GM19324 (cell line): ENCODE measurements at regions not wholly inside any gene's neighbourhood (a gene's known extent, or its start where the extent isn't known, plus 50 kb on each side); places are given as distances from the start of the nearest gene placed in this dataset.

Source experiments
- ATAC-seq: cut with Tn5 transposase; IDR thresholded peaks from one replicate; pipeline ENCODE4 v1.9.1; 2021; ENCODE audit warnings: mild to moderate bottlenecking, moderate library complexity; ENCODE audit not compliant: unreplicated experiment, low FRiP score

DNA sequence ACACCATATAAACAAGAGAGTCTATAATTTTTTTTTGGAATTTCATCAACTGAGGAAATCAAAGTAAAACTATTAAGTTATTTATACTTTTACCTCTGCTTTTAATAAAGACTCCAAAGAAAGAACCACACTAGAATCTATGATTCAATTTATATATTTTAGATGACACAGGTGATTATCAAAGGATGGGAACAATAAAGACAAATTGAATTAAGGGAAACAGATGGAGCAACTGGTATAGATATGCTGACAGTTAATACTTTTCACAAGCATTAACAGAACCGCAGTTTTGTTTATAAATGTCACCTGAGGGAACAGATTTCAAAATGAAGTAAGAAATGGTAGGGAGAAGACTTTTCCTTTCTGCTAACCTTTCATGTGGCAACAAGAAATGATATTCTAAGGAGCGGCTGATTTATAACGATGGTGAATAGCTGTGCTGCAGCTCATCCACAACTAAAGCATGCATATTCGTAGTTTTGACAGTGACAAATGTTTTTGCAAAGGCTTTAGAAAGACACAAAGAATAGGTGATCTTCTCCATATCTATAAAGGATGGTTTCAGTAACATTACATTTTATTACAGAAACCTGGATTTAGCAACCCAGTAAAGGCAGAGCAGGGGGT lies 1502.9 kb upstream of the RAG2 start:
- ATAC-seq = no peak

DNA sequence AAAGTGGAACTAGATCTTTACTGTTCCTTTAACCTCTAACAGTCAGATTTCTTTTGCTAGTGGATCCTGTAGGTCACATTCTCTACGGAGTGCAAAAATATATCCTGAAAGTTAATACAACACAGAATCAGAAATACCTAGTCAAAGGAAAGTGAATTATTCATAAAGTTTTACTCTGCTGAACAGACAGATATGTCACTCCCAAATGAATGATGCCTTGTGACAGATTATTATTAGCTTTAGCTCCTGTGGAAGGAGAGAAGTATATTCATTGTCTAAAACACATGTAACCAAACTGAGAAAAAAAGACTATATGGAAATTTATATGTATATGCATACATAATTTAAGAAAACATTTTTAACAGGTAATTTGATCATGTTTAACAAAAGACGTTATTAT lies 1497.2 kb upstream of the RAG2 start:
- ATAC-seq = no peak

DNA sequence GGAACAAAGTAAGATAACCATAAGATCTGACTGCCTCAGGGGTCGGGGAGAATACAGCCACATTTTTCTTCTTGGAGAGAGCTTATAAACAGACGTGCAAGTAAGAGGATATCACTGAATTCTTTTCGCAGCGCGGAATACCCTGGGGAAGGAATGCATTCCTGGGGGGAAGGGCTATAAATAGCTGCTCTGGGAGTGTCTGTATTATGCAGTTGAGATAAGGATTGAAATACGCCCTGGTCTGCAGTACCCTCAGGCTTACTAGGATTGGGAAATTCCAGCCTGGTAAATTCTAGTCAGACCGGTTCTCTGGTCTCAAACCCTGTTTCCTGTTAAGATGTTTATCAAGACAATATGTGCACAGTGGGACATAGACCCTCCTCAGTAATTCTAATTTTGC lies 1491.7 kb upstream of the RAG2 start:
- ATAC-seq = no peak

DNA sequence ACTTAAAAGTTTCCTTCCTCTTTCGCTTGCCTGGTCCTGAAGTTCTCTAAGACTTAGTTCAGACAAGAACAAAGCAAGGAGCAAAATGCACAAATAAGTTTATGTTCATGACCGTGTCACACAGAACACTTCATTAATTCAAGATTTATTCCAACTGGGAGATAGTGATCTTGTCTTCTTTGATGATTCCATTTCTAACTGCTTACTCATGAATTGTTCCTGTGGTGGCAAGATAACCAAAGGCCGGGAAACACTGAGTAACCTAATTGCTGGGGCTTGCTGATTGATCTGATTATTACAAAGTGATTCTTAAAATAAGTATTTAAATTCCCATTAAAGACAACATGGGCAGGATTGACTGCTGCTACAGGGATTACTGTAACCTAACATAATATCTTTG lies 1462.9 kb upstream of the RAG2 start:
- no peak for ATAC-seq

DNA sequence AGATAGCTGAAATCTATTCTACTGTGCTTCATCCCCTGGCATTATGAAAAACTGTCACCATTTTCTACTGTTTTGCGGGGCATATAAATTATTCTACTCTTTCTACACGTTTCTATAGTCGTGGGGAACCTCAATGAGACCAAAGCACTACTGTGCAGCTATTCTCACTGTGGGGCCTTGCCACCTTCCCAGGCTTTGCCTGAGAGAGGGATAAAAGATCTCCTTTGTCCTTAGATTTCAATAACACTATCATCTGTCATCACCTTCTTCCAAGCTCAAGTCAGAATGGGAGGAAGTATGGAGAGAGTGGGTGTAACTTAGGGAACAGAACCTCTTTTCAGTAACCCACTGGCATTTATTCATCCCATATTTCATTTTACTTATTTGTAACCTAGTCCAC lies 1462.1 kb upstream of the RAG2 start:
- no peak for ATAC-seq

DNA sequence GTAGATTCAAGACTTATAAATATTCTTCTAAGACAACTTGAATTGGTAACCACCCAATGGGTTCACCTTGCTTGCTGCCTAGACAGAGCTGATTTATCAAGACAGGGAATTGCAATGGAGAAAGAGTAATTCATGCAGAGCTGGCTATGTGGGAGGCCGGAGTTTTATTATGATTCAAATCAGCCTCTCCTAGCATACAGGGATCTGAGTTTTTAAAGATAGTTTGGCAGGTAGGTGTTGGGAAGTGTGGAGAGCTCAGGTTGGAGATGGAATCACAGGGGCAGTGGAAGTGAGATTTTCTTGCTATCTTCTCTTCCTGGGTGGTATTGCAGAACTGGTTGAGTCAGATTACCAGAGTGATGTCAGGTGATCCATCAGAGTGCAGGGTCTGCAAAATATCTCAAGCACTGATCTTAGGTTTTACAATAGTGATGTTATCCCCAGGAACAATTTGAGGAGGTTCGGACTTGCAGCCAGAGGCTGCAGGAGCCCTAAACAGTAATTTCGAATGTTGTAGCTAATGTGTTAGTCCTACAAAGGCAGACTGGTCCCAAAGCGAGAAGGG lies 1448.6 kb upstream of the RAG2 start:
- ATAC-seq = no peak

DNA sequence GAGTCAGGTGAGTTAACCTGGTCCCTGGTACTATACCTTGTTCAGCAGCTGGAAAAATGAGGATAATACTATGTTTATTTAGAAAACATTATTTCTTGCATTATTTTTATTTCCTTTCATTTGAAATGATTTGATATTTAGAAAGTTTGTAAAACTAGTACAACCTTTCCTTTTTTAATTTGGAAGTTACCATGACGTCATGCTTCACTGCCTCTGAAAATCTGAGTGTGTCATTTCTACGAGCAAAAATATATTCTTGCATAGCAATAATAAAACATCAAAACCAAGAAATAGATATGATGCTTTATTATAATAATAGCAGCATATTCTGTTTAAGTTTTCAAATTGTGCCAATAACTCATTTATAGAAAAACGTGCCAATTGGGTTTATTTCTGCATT lies 1445.0 kb upstream of the RAG2 start:
- no peak for ATAC-seq

DNA sequence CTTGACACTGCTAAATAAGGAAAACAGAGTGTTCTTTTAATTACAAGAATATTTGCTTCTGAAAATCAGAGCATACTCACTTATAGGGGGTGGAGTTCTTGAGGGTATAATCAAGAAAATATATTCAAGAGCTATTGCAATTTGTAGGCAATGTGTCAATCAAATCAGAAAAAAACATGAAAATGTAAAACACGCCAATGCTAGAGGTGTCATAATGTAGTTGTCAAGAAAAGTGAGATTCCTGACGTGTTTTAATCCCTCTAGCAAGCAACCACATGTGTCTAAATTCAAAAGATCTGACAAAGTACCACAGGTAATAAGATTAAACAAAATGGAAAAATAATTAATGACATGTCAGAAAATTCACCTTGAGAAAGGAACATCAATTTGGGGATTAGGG lies 1440.7 kb upstream of the RAG2 start:
- ATAC-seq = no peak

DNA sequence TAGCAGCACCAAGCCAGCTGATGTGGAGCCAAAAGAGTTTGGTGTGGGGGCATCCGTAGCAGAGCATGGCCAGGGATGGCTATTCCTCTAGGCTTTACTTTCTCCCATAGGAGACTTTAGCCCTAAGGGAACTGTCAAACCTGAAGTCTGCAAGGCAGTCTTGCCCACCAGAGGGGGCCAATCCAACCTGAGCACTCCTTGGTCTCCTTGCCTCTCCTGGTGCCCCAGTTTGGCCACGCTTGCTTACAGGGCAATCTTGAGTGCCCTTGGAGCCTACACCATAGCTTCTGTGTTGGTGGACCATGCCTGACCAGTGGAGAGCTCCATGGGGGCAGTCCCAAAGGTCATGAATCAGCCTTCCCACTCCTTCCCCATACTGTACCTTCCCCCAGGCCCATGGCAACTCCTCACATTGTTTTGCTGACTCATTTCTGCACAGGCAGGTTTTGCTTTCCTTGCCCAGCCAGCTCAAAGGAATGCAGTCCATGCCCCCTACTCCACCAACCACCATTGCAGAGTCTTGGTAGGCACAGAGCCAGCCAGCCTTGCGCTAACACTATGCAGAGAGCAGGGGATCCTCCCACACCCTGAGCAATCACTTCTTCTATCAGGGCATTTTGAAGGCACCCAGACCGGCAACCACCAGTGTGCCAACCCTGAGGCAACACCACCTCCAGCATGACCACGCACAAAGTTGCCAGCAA lies 1421.2 kb upstream of the RAG2 start:
- ATAC-seq = no peak

DNA sequence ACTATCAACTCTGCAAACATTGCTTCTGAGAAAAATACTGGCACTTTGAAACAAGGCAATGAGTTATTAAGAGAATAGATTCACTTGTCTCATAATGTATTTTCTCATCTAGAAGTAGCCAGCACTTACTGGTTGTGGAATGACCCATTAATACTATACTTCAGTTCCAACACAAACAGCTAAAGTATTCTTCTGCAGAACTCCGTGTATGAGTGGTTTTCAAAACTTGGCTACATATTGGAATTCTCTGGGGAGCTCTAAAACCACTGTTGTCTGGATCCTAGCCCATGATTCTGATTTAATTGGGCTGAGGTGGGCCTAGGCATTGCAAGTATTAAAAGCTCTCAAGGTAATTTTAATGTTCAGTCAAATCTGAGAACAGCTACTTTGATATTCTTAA lies 1416.4 kb upstream of the RAG2 start:
- ATAC-seq = no peak

DNA sequence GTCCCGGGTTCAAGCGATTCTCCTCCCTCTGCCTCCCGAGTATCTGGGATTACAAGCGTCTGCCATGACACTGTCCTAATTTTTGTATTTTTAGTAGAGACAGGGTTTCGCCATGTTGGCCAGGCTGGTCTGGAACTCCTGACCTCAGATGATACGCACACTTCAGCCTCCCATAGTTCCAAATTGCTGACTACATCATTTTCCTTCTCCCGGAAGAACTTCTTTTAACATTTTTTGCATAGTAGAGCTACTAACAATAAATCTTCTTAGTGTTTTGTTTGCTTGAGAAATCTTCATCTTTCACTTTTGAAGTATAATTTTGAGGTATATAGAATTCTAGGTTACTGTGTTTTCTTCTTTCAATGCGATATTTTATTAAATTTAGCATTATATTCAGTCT lies 1415.1 kb upstream of the RAG2 start:
- ATAC-seq = no peak

DNA sequence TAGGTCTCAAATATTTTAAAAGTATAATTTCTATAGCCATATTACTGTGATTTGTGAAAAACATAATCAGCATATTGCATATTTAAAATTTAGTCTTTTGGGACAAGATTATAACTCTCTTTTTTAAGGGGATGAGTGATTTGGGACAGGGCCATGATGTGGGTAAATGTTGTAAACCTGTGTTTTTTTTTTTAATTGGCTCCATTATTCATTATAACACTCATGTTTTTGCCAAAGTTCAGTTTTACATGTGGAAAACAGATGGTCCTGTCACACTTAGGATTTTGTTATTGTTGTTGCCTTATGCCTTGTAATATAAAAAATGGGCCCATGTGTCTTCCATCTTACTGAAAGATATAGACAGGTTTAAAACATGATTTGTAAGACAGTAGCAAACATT lies 1413.5 kb upstream of the RAG2 start:
- ATAC-seq = no peak

DNA sequence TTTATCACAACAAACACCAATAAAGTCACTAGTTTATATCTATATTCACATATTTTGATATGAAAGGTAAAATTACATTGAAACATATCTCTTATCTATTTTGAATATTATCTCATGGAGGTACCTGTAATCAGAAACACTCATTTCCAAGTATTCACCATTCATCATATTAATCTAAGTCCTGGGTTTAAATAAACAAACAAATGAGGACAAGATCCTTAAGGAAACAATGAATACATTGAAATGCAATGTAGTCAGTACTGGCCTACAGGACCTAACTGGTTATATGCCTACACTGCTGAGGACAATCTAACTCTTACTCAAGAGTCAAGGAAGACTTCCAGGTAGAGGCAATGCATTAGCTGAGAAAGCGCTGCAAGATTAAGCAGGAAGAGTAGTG lies 1411.9 kb upstream of the RAG2 start:
- no peak for ATAC-seq

DNA sequence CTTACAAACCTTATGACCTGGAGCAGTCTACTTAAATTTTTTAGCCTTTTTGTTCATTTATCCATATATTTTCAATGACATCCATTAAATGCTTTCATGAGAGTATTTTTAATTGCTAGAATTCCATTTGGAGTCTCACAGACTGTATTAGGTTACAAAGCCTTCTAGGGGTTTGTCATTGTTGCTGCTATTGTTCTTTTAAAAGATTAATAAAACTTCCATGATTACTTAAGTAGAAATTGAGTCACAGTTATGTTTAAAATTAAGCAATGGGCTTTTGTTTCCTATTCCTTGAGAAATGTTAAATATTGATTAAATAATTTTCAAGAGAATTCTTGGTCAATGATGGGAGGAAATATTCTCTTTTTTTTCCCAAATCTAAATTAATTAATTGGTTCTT lies 1408.4 kb upstream of the RAG2 start:
- ATAC-seq = no peak

DNA sequence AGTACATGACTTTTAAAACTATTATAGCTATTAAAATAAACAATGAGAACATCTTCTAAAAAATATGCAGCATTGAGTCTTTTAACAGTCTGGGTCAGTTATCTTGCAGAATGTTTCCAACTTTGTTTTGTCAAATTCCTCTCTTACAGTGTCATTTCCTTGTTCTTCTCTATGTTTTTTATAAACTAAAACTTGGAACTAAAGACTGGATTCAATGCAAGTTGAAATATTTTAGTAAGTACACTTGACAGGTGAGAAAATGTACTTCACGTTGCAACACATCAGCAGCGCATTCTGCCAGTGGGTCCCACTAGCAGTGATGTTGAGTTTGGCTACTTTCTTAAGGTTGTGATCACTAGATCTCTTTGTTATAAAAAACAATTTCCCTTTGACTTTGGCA lies 1407.6 kb upstream of the RAG2 start:
- no peak for ATAC-seq

DNA sequence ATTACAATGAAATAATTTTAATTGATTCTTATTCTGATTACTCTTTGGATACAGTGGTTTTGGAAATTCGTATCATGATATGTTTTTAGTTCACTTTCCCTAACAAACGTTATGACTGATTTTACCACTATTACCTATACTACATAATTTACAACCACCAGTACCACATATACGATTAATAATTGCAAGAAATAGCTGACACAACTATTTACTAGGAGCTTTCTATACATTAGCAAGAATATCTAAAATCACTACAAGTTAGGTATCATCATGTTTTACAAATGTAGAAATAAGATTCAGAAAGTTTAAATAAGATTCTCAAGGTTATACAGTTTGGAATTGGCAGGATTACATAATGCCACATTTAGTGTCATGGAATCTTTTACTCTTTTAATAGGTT lies 1401.1 kb upstream of the RAG2 start:
- no peak for ATAC-seq

DNA sequence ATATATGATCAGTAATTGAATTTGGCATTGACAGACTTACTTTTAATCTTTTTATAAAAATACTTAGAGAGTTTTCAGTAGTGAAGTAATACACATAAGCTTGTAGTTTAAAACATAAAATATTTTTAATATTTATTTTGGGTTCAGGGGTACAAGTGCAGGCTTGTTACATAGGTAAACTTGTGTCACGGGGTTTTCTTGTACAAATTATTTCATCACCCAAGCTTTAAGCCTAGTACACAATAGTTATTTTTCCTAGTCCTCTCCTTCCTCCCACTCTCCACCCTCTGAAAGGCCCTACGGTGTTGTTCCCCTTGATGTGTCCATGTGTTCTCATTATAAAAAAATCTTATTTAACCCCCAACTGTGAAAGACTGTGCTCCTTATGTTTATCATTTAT lies 1397.8 kb upstream of the RAG2 start:
- ATAC-seq = no peak

DNA sequence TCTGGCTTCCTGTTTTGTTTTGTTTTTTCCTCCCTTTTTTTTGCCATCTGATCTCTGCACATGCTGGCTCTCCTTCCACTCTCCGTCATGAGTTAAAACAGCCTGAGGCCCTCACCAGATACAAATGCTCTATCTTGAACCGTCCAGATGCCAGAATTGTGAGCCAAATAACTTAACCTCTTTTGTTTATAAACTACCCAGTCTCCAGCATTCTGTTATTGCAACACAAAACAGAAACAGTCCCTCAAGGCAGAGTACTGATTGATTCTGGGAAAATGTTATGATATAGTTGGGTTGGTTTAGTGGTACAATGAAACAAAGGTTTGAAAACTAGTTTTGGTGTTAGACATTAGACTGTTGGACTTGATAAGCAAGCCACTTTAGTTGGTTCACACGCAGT lies 1390.0 kb upstream of the RAG2 start:
- ATAC-seq = no peak

DNA sequence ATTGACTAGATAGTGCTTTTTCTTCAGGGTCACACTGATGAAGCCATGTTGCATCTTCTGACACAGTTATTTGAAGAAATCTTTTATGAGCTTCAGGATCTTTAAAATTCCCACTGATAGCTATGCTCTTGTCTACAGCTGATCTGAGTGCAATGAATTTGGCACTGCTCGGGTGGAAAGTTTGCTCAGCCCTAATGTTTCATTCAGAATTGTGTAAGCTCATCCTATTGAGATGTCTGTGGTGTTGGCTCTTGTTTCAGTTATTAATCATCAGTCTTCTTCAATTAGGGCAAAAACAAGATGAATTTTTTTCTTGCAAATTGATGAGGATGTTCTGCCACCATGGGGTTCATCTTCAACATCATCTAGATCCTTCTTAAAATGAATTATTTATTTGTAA lies 1387.0 kb upstream of the RAG2 start:
- no peak for ATAC-seq

DNA sequence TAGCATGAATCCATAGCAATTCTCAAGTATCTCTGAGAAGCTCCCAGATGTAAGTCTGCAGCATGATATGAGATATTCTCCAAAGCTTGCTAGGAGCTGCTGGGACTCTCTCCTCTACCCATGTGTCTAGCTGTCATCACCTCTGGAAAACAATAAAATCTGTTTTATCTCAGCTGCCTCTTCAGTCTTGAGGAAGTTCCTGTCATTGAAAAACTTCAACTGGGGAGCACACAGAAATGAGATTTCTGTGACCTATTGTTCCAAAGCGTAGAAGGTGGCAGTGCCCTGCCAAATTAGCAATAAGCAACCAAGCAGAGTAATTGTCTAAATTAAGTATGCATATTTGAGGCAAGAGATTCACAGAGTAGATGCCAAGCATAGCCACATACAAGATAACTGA lies 1380.6 kb upstream of the RAG2 start:
- ATAC-seq = no peak

DNA sequence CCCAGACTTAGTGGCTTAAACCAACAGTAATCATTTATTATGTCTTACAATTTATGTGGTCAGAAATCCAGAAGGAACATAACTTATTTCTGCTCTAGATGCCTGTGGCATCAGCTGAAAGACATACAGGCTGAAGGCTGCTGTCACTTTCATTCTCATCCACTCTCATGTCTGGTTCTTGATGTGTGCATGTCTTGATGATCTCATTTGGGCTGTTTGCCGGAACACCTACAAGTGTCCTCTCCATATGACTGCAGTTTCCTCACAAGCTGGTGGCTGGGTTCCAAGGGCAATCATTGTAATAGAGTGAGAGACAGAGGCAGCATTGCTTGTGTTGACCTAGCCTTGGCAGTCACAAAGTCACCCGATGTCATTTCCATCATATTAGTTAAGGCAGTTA lies 1375.9 kb upstream of the RAG2 start:
- ATAC-seq = no peak

DNA sequence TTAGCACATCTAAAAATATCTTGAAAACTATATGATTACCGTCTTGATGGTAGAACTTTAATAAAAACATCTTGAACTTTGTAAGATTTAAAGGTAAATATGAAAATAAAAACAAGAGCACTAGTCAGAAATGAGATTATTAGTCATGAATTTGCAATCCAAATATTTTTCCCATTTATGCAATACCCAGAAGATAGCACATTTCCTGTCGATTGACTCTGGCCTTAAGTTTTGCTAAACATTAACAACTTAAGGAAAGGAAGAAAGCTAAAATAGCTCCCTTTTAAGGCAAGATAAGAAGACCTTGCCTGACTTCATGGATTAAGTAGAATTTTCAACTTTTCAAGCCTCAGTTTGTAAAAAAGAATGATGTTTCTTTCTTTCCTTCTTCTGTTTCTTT lies 1374.7 kb upstream of the RAG2 start:
- ATAC-seq = no peak
